ENCODE measurements at regions not wholly inside any gene's neighbourhood (a gene's known extent, or its start where the extent isn't known, plus 50 kb on each side); places are given as distances from the start of the nearest gene placed in this dataset.

- no peaks in the 10 kb centered on the region for H3K79me1 ChIP-seq (replicated peaks; ENCODE audit: low read length, poor library complexity, severe bottlenecking)
These were observed 267.4 kb upstream of the ATP11B start for GRCh38 chr3:182525766-182526374.

GRCh38 chr3:182527745-182528144 is 265.6 kb upstream of the ATP11B start:
- Histone ChIP-seq H3K27me3 (ENCODE audit: control insufficient read depth in 1 of 2, insufficient read depth in 1 of 2, low read length in 2 of 2) (no peaks in the 10 kb centered on the region), H3K4me1 (ENCODE audit: control insufficient read depth, insufficient read depth, low read depth, low read length) (no peaks in the 10 kb centered on the region), H3K79me1 (replicated peaks; ENCODE audit: low read length, poor library complexity, severe bottlenecking) (no peaks in the 10 kb centered on the region), H3K9me3 (ENCODE audit: control insufficient read depth, low read length) (no peaks in the 10 kb centered on the region), H3K18ac (ENCODE audit: low read depth in 1 of 2, low read length in 2 of 2) (no peak overlapping the region), H3K14ac (ENCODE audit: low read length in 2 of 2) (no peak overlapping the region), H3K27ac (ENCODE audit: low read length, poor library complexity, severe bottlenecking) (no peak overlapping the region), H3K4ac (ENCODE audit: low read depth in 1 of 2, low read length in 2 of 2) (no peak overlapping the region), H3K4me3 (ENCODE audit: insufficient read depth in 1 of 2, low read depth in 1 of 2, low read length in 2 of 2) (no peak overlapping the region), H2BK12ac (ENCODE audit: low read length in 2 of 2) (no peak overlapping the region), H4K8ac (ENCODE audit: low read length) (no peak overlapping the region), H3K9ac (ENCODE audit: low read length) (no peak overlapping the region), H3K36me3 (ENCODE audit: control insufficient read depth in 1 of 2, insufficient read depth in 2 of 2, low read depth in 1 of 2, low read length in 2 of 2) (no peaks in the 10 kb centered on the region), H2AFZ (ENCODE audit: low read depth, low read length) (no peak overlapping the region), H4K91ac (ENCODE audit: low read length) (no peak overlapping the region), H3K4me2 (ENCODE audit: low read length, poor library complexity, severe bottlenecking) (no peak overlapping the region), H2BK15ac (ENCODE audit: low read depth, poor library complexity, severe bottlenecking) (no peak overlapping the region), H2BK5ac (ENCODE audit: low read depth, low read length, poor library complexity, severe bottlenecking) (no peak overlapping the region), H2BK120ac (ENCODE audit: low read depth, low read length) (no peak overlapping the region), H3K23ac (ENCODE audit: low read length in 2 of 2) (no peak overlapping the region), H2AK5ac (ENCODE audit: low read length, severe bottlenecking) (no peak overlapping the region)
- DNase-seq, result no peak

More at GRCh38 chr3:182525766-182526374, 267.4 kb upstream of the ATP11B start:
- no peak overlapping the region for H3K23ac ChIP-seq (ENCODE audit: low read length in 2 of 2)
- no peak overlapping the region for H3K4me2 ChIP-seq (ENCODE audit: low read length, poor library complexity, severe bottlenecking)
- H3K4me3 ChIP-seq (ENCODE audit: insufficient read depth in 1 of 2, low read depth in 1 of 2, low read length in 2 of 2), result no peak overlapping the region
- H3K4ac ChIP-seq (ENCODE audit: low read depth in 1 of 2, low read length in 2 of 2), result no peak overlapping the region
- H3K27ac ChIP-seq (ENCODE audit: low read length, poor library complexity, severe bottlenecking), result no peak overlapping the region
- no peak overlapping the region for H2AK5ac ChIP-seq (ENCODE audit: low read length, severe bottlenecking)
- H3K4me1 ChIP-seq (ENCODE audit: control insufficient read depth, insufficient read depth, low read depth, low read length), result no peaks in the 10 kb centered on the region
- no peak overlapping the region for H2BK12ac ChIP-seq (ENCODE audit: low read length in 2 of 2)
- no peak overlapping the region for H3K9ac ChIP-seq (ENCODE audit: low read length)
- no peak overlapping the region for H2BK5ac ChIP-seq (ENCODE audit: low read depth, low read length, poor library complexity, severe bottlenecking)
- no peaks in the 10 kb centered on the region for H3K36me3 ChIP-seq (ENCODE audit: control insufficient read depth in 1 of 2, insufficient read depth in 2 of 2, low read depth in 1 of 2, low read length in 2 of 2)
- no peak overlapping the region for H3K18ac ChIP-seq (ENCODE audit: low read depth in 1 of 2, low read length in 2 of 2)
- DNase-seq, result no peak
- 100% methylated on average over 2 of the region's 4 CpGs for WGBS
- no peak overlapping the region for H4K91ac ChIP-seq (ENCODE audit: low read length)
- no peaks in the 10 kb centered on the region for H3K27me3 ChIP-seq (ENCODE audit: control insufficient read depth in 1 of 2, insufficient read depth in 1 of 2, low read length in 2 of 2)
- H2BK15ac ChIP-seq (ENCODE audit: low read depth, poor library complexity, severe bottlenecking), result no peak overlapping the region
- no peak overlapping the region for H4K8ac ChIP-seq (ENCODE audit: low read length)
- no peak overlapping the region for H2BK120ac ChIP-seq (ENCODE audit: low read depth, low read length)
- H2AFZ ChIP-seq (ENCODE audit: low read depth, low read length), result no peak overlapping the region
- no peaks in the 10 kb centered on the region for H3K9me3 ChIP-seq (ENCODE audit: control insufficient read depth, low read length)
- H3K14ac ChIP-seq (ENCODE audit: low read length in 2 of 2), result no peak overlapping the region

GRCh38 chr3:182530316-182530715 is 263.0 kb upstream of the ATP11B start:
- Histone ChIP-seq H3K27ac (ENCODE audit: low read length, poor library complexity, severe bottlenecking) (no peak overlapping the region), H3K4me1 (ENCODE audit: control insufficient read depth, insufficient read depth, low read depth, low read length) (no peaks in the 10 kb centered on the region), H2BK120ac (ENCODE audit: low read depth, low read length) (no peak overlapping the region), H3K27me3 (ENCODE audit: control insufficient read depth in 1 of 2, insufficient read depth in 1 of 2, low read length in 2 of 2) (no peaks in the 10 kb centered on the region), H3K36me3 (ENCODE audit: control insufficient read depth in 1 of 2, insufficient read depth in 2 of 2, low read depth in 1 of 2, low read length in 2 of 2) (no peaks in the 10 kb centered on the region), H3K18ac (ENCODE audit: low read depth in 1 of 2, low read length in 2 of 2) (no peak overlapping the region), H4K91ac (ENCODE audit: low read length) (no peak overlapping the region), H3K79me1 (replicated peaks; ENCODE audit: low read length, poor library complexity, severe bottlenecking) (no peaks in the 10 kb centered on the region), H3K4me2 (ENCODE audit: low read length, poor library complexity, severe bottlenecking) (no peak overlapping the region), H2BK5ac (ENCODE audit: low read depth, low read length, poor library complexity, severe bottlenecking) (no peak overlapping the region), H3K4me3 (ENCODE audit: insufficient read depth in 1 of 2, low read depth in 1 of 2, low read length in 2 of 2) (no peak overlapping the region), H2AK5ac (ENCODE audit: low read length, severe bottlenecking) (no peak overlapping the region), H3K14ac (ENCODE audit: low read length in 2 of 2) (no peak overlapping the region), H3K9me3 (ENCODE audit: control insufficient read depth, low read length) (no peaks in the 10 kb centered on the region), H3K23ac (ENCODE audit: low read length in 2 of 2) (no peak overlapping the region), H3K4ac (ENCODE audit: low read depth in 1 of 2, low read length in 2 of 2) (no peak overlapping the region), H2BK15ac (ENCODE audit: low read depth, poor library complexity, severe bottlenecking) (no peak overlapping the region), H2BK12ac (ENCODE audit: low read length in 2 of 2) (no peak overlapping the region), H4K8ac (ENCODE audit: low read length) (no peak overlapping the region), H3K9ac (ENCODE audit: low read length) (no peak overlapping the region), H2AFZ (ENCODE audit: low read depth, low read length) (no peak overlapping the region)
- DNase-seq, result no peak
- 65% methylated on average over 2 of the region's 3 CpGs for WGBS

GRCh38 chr3:182533394-182533793 is 259.9 kb upstream of the ATP11B start:
- H2AFZ ChIP-seq (ENCODE audit: low read depth, low read length), result no peak overlapping the region
- no peak overlapping the region for H3K14ac ChIP-seq (ENCODE audit: low read length in 2 of 2)
- no peaks in the 10 kb centered on the region for H3K4me1 ChIP-seq (ENCODE audit: control insufficient read depth, insufficient read depth, low read depth, low read length)
- 86% methylated on average over 1 of the region's 2 CpGs for WGBS
- no peak overlapping the region for H3K4ac ChIP-seq (ENCODE audit: low read depth in 1 of 2, low read length in 2 of 2)
- no peak overlapping the region for H3K27ac ChIP-seq (ENCODE audit: low read length, poor library complexity, severe bottlenecking)
- H4K91ac ChIP-seq (ENCODE audit: low read length), result no peak overlapping the region
- no peak overlapping the region for H3K4me3 ChIP-seq (ENCODE audit: insufficient read depth in 1 of 2, low read depth in 1 of 2, low read length in 2 of 2)
- no peak overlapping the region for H2BK120ac ChIP-seq (ENCODE audit: low read depth, low read length)
- H3K79me1 ChIP-seq (replicated peaks; ENCODE audit: low read length, poor library complexity, severe bottlenecking), result no peaks in the 10 kb centered on the region
- no peak overlapping the region for H3K18ac ChIP-seq (ENCODE audit: low read depth in 1 of 2, low read length in 2 of 2)
- no peak overlapping the region for H3K23ac ChIP-seq (ENCODE audit: low read length in 2 of 2)
- H3K9me3 ChIP-seq (ENCODE audit: control insufficient read depth, low read length), result no peaks in the 10 kb centered on the region
- H3K4me2 ChIP-seq (ENCODE audit: low read length, poor library complexity, severe bottlenecking), result no peak overlapping the region
- H2BK15ac ChIP-seq (ENCODE audit: low read depth, poor library complexity, severe bottlenecking), result no peak overlapping the region
- no peak for DNase-seq
- H2BK12ac ChIP-seq (ENCODE audit: low read length in 2 of 2), result no peak overlapping the region
- H4K8ac ChIP-seq (ENCODE audit: low read length), result no peak overlapping the region
- H2BK5ac ChIP-seq (ENCODE audit: low read depth, low read length, poor library complexity, severe bottlenecking), result no peak overlapping the region
- H2AK5ac ChIP-seq (ENCODE audit: low read length, severe bottlenecking), result no peak overlapping the region
- H3K27me3 ChIP-seq (ENCODE audit: control insufficient read depth in 1 of 2, insufficient read depth in 1 of 2, low read length in 2 of 2), result no peaks in the 10 kb centered on the region
- no peak overlapping the region for H3K9ac ChIP-seq (ENCODE audit: low read length)
- H3K36me3 ChIP-seq (ENCODE audit: control insufficient read depth in 1 of 2, insufficient read depth in 2 of 2, low read depth in 1 of 2, low read length in 2 of 2), result no peaks in the 10 kb centered on the region
